OCI-LY1 (cell line): ENCODE measurements at regions not wholly inside any gene's neighbourhood (a gene's known extent, or its start where the extent isn't known, plus 50 kb on each side); places are given as distances from the start of the nearest gene placed in this dataset.

Source experiments
- CTCF ChIP-seq: fragments of 200-600 bp; sonication (generic), shearing (Covaris generic); IDR thresholded peaks from 2 replicates; pipeline ENCODE4 v1.5.1; 2017; ENCODE audit warnings: mild to moderate bottlenecking, antibody characterized with exemption, low read length, moderate library complexity, mixed read lengths
- EZH2 ChIP-seq: fragments of 200-600 bp; sonication (generic), shearing (Covaris generic); IDR thresholded peaks from 2 replicates; pipeline ENCODE4 v1.8.0; 2017; ENCODE audit warnings: borderline replicate concordance, mixed run types, mild to moderate bottlenecking, antibody characterized with exemption, low read length, moderate library complexity, mixed read lengths

DNA sequence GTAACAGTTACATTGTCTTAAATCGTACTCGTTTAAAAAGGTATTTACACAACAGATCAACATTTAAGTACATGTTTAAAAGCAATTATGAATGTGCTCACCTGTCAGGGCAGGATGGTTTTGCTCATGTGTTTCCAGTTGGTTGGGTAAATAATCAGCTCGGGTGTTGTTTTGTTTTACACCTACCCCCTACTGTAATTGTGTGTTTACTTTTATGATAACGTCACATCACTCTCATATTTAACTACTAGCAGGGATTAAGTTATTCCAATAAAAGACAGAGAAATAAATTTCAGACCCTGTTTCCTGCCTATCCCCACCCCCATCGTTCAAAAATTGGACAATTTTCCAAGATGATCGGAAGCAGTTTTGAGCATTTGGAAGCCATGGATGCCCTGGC, 390.2 kb downstream of the SEC14L1 start:
- TF ChIP-seq EZH2 (no peak), CTCF (no peak)
